ENCODE measurements at regions not wholly inside any gene's neighbourhood (a gene's known extent, or its start where the extent isn't known, plus 50 kb on each side); places are given as distances from the start of the nearest gene placed in this dataset.

DNA sequence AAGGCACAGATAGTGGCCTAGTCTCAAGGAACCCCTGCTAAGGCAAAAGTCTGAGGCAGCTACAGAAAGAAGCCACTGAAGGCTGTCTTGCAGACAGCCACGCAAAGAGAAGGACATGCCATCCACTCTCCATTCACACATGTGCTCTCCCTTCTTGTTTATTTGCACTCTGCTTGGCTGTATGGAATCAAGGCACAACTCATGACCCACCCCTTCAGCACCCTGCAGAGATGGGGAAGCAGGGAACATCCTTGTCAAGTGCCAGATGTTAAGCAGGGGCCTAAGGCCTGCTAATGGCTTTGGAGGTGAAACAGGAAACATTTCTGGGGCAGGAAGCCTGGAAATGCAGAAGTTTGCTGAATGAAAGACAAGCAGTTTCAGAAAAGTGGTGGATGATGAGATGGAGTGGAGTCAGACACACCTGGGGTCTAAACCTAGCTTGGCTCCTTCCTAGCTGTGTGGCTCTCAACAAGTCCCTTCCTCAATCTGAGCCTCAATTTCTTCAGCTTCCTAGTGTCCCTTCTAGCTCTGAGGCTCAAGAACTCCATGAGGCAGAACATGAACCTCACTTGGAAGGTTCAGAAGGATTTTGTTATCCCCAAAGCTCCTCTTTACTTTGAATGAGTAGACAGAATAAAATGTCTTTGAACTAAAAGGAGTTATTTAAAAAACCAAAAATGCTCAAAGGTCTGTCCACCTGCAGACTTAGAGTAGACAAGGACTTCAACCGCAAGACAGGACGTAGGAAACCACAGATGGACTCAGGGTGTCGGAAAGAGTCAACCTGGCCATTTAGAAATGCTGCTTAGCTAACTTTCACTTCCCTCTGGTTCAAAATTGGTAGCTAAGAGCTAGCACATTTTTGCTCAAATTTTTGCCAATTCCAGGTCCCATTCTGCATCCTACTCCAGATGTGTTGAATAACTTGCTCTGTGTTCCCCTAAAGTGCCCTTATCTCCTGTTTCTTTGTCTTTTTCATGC is 283.1 kb downstream of the PLPP3 start:
- TF ChIP-seq POLR2A (IDR thresholded peaks at IDR 0.05) = no peak
- no peak for TF ChIP-seq CTCF (IDR thresholded peaks at IDR 0.05)

Data from testis (tissue), 2 donors.